Endothelial cell of umbilical vein (primary cell): ENCODE measurements at regions not wholly inside any gene's neighbourhood (a gene's known extent, or its start where the extent isn't known, plus 50 kb on each side); places are given as distances from the start of the nearest gene placed in this dataset.
"Not testable (repeated sequence)": the region's sequence is repeated elsewhere in the genome, so short reads cannot be mapped to it uniquely, and the experiment has no call there.

Experiments
- BruUV-seq: library from RNA; stranded (reverse); fragments of 400-500 nt; replicated peaks from 2 replicates; lab custom pipeline; 2021; lab: Mats Ljungman, UMichigan
- CTCF ChIA-PET: fragments of 300-600, 350-600 bp; sonication (Branson Sonifier 250); formaldehyde crosslinking; loops from one replicate; lab custom pipeline; 2021; ENCODE audit warnings: antibody characterized with exemption, inconsistent platforms; lab: Charles Lee
- POLR2A ChIA-PET: fragments of 300-600, 350-600 bp; sonication (Branson Sonifier 250); formaldehyde crosslinking; loops from one replicate; lab custom pipeline; 2021; ENCODE audit warnings: antibody characterized with exemption, inconsistent platforms; lab: Charles Lee
- DNase-seq: peaks from one replicate; pipeline ENCODE4 v3.0.0-alpha.2; 2011; ENCODE audit warnings: low read depth, low spot score
- FAIRE-seq: peaks from 2 replicates; lab custom pipeline; 2011; peaks lifted over from hg19 to GRCh38; lab: Jason Lieb, UNC
- H2AFZ ChIP-seq: 2 replicates; pipeline ENCODE4 v1.6.0; 2012; ENCODE audit warnings: low read depth, low read length, control low read depth, inconsistent platforms
- H3K27ac ChIP-seq: 2 replicates; pipeline ENCODE4 v1.5.1; 2011; ENCODE audit warnings: low read depth, mild to moderate bottlenecking, control low read depth, low read length, moderate library complexity; ENCODE audit not compliant: insufficient read depth
- H3K27me3 ChIP-seq, 2 experiments: 2 replicates each; pipeline versions ENCODE4 v1.6.0 to v1.6.1; 2011; ENCODE audit warnings: low read length in 2 of 2, mixed read lengths in 1 of 2; ENCODE audit not compliant: control insufficient read depth in 2 of 2, insufficient read depth in 2 of 2
- H3K36me3 ChIP-seq, 2 experiments: 2 replicates in 1 of 2; 3 replicates in 1 of 2; pipeline ENCODE4 v1.5.1; 2011; ENCODE audit warnings: low read length in 2 of 2, mild to moderate bottlenecking in 1 of 2, moderate library complexity in 1 of 2; ENCODE audit not compliant: control insufficient read depth in 2 of 2, insufficient read depth in 2 of 2; ENCODE audit errors: extremely low read depth in 1 of 2
- H3K4me1 ChIP-seq: 3 replicates; pipeline ENCODE4 v1.5.1; 2011; ENCODE audit warnings: mild to moderate bottlenecking, low read length; ENCODE audit not compliant: control insufficient read depth, insufficient read depth; ENCODE audit errors: extremely low read depth
- H3K4me2 ChIP-seq: 2 replicates; pipeline ENCODE4 v1.6.1; 2011; ENCODE audit warnings: low read length, control low read depth, mixed read lengths; ENCODE audit not compliant: insufficient read depth
- H3K4me3 ChIP-seq, 3 experiments: fragments of 200-600 bp in 1 of 3; sonication (generic), shearing (Covaris generic) in 1 of 3; replicated peaks in 1 of 3; 2 replicates each; pipeline ENCODE4 v1.5.1; 2011 to 2016; ENCODE audit warnings: control low read depth in 3 of 3, low read length in 3 of 3, mild to moderate bottlenecking in 2 of 3, inconsistent platforms in 1 of 3, low read depth in 1 of 3, moderate library complexity in 1 of 3; ENCODE audit not compliant: insufficient read depth in 1 of 3
- H3K79me2 ChIP-seq: 2 replicates; pipeline ENCODE4 v1.6.0; 2012; ENCODE audit warnings: low read length, inconsistent platforms; ENCODE audit not compliant: control insufficient read depth, insufficient read depth
- H3K9ac ChIP-seq: replicated peaks from 2 replicates; pipeline ENCODE3; 2011; ENCODE audit warnings: low read length, control low read depth; ENCODE audit not compliant: insufficient read depth; ENCODE audit errors: extremely low read depth
- H3K9me1 ChIP-seq: replicated peaks from 3 replicates; pipeline ENCODE4 v1.6.0; 2011; ENCODE audit warnings: mild to moderate bottlenecking, low read length; ENCODE audit not compliant: control insufficient read depth, insufficient read depth; ENCODE audit errors: extremely low read depth
- H3K9me3 ChIP-seq: replicated peaks from 2 replicates; pipeline ENCODE4 v1.5.1; 2012; ENCODE audit warnings: low read length, inconsistent platforms; ENCODE audit not compliant: control insufficient read depth, insufficient read depth
- H4K20me1 ChIP-seq: replicated peaks from 2 replicates; pipeline ENCODE3; 2011; ENCODE audit warnings: mild to moderate bottlenecking, low read length; ENCODE audit not compliant: control insufficient read depth, insufficient read depth; ENCODE audit errors: extremely low read depth
- EZH2 ChIP-seq: IDR thresholded peaks from 2 replicates; pipeline ENCODE4 v1.6.1; 2012; ENCODE audit warnings: borderline replicate concordance, low read depth, mild to moderate bottlenecking, moderate library complexity, low read length, inconsistent platforms; ENCODE audit not compliant: severe bottlenecking
- FOS ChIP-seq: IDR thresholded peaks from 2 replicates; pipeline ENCODE4 v1.6.1; 2011; ENCODE audit warnings: mild to moderate bottlenecking, low read length, moderate library complexity, borderline replicate concordance; ENCODE audit not compliant: insufficient read depth
- GATA2 ChIP-seq: IDR thresholded peaks from 2 replicates; pipeline ENCODE4 v1.7.0; 2011; ENCODE audit warnings: low read depth, mild to moderate bottlenecking, moderate library complexity, mixed read lengths, low read length; ENCODE audit not compliant: insufficient read length, insufficient read depth
- JUN ChIP-seq: IDR thresholded peaks from 2 replicates; pipeline ENCODE4 v1.6.1; 2011; ENCODE audit warnings: borderline replicate concordance, low read depth; ENCODE audit not compliant: insufficient read length, insufficient read depth
- POLR2A ChIP-seq: IDR thresholded peaks from 2 replicates; pipeline ENCODE4 v1.6.1; 2012; ENCODE audit warnings: low read depth, mild to moderate bottlenecking, control low read depth, low read length
- POLR2AphosphoS5 ChIP-seq: IDR thresholded peaks from 2 replicates; pipeline ENCODE4 v1.6.1; 2012; ENCODE audit warnings: low read depth, mild to moderate bottlenecking, control low read depth, low read length, moderate library complexity; ENCODE audit not compliant: insufficient read depth
- dilution Hi-C: fragments of 300-500 bp; cut with MboI; formaldehyde crosslinking; loops from one replicate; pipeline ENCODE4 v1.15.0; 2019; ENCODE audit warnings: low sequenced_read_pairs; ENCODE audit not compliant: extremely low pct_ligation_motif_present
- intact Hi-C: fragments of 100-400 bp; cut with micrococcal nuclease; formaldehyde crosslinking; loops from one replicate; pipeline ENCODE4 v1.10.0; 2022
- TF ChIP-seq, protein P1 (sequence below): IDR thresholded peaks from 2 replicates; pipeline ENCODE4 v1.6.1; 2011; ENCODE audit not compliant: insufficient read depth, insufficient read length

DNA sequence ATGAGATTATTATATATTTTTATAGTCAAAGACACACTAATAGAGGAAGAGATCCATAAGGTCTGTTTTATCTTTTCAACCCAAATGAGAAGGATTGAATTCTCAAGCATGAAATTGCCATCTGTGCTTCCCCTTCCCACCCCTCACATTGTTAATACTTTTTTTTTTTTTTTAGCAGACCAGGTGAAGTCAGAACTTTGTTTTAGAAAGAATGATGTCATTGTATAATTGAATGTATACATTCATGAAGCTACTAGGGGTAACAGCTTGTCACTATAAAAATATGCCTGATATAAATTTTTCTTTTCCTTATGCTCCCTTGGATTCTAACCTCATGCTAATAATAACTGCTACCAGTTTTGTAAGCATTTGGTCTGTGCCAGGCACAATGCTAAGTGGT lies 88.9 kb downstream of the TFAP2B start:
- Histone ChIP-seq H3K4me1 (no peaks in the 10 kb centered on the region), H3K4me2 (no peak overlapping the region), H3K9ac (no peak overlapping the region), H3K9me3 (no peaks in the 10 kb centered on the region), H3K4me3 (no peak overlapping the region), H4K20me1 (no peaks in the 10 kb centered on the region), H2AFZ (no peak overlapping the region), H3K27ac (no peak overlapping the region), H3K36me3 (no peaks in the 10 kb centered on the region), H3K27me3 (no peaks in the 10 kb centered on the region), H3K9me1 (no peaks in the 10 kb centered on the region), H3K79me2 (no peaks in the 10 kb centered on the region)
- TF ChIP-seq JUN (no peak), GATA2 (no peak), FOS (no peak)
- TF ChIP-seq, protein P1, sequence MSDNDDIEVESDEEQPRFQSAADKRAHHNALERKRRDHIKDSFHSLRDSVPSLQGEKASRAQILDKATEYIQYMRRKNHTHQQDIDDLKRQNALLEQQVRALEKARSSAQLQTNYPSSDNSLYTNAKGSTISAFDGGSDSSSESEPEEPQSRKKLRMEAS: no peak
- dilution Hi-C loops (no loop called here), intact Hi-C loops (no loop called here)
- ChIA-PET POLR2A (no interaction called here), CTCF (no interaction called here)
- FAIRE-seq (no peak), DNase-seq (no peak)
- BruUV-seq: no TSS peak

DNA sequence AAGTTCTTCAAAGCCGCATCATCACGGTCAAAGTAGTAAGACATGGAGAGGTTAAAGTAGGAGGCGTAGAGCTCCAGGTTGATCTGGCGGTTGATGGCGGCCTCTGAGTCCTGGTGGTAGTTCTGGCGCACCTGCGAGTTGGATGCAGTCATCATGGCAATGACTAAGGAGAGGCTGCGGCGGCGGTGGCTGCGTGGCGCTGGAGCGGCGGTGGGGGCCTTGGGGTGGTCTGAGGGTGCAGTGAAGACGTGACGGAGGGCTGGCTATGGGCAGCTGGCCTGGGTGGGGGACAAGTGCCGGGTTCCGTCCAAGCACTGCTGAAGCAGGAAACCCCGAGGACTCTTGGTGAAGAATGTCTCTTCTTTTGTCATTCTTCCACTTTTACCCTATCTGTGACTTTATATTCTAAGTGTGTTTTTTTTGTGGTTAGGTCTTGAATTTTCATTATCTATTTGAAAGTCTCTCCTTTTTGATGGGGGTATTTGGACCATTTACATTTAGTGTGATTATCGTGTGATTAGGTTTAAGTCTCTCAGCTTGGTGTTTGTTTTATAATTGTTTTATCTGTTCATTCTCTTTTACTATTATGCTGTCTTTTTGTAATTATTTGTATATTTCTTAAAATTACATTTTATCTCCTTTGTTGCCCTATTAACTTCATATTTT lies 94.6 kb downstream of the TFAP2B start:
- Histone ChIP-seq H3K4me1 (no peaks in the 10 kb centered on the region), H3K4me2 (no peak overlapping the region), H3K27me3 (no peaks in the 10 kb centered on the region), H3K36me3 (no peaks in the 10 kb centered on the region), H3K9me3 (no peaks in the 10 kb centered on the region), H4K20me1 (no peaks in the 10 kb centered on the region), H2AFZ (no peak overlapping the region), H3K9ac (no peak overlapping the region), H3K9me1 (no peaks in the 10 kb centered on the region), H3K4me3 (no peak overlapping the region), H3K27ac (no peak overlapping the region), H3K79me2 (no peaks in the 10 kb centered on the region)
- POLR2A ChIA-PET: no interaction called here
- no peak for FAIRE-seq
- no TSS peak for BruUV-seq
- dilution Hi-C loops (no loop called here), intact Hi-C loops (no loop called here)
- no peak for DNase-seq
- TF ChIP-seq EZH2 (no peak), FOS (no peak), POLR2A (no peak), GATA2 (no peak), POLR2AphosphoS5 (no peak), JUN (no peak)
- TF ChIP-seq, protein P1: no peak
- CTCF ChIA-PET: no interaction called here

DNA sequence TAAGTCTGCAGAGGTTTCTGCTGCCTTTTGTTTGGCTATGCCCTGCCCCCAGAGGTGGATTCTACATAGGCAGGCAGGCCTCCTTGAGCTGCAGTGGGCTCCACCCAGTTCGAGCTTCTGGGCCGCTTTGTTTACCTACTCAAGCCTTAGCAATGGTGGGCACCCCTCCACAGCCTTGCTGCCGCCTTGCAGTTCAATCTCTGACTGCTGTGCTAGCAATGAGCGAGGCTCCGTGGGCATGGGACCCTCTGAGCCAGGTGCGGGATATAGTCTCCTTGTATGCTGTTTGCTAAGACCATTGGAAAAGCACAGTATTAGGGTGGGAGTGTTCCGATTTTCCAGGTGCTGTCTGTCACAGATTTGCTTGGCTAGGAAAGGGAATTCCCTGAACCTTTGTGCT lies 102.7 kb downstream of the TFAP2B start:
- H3K4me3 ChIP-seq, DNase-seq, H3K9me3 ChIP-seq, BruUV-seq, intact Hi-C loops, H3K4me2 ChIP-seq, H4K20me1 ChIP-seq, H2AFZ ChIP-seq, POLR2A ChIA-PET, H3K27me3 ChIP-seq, H3K36me3 ChIP-seq, H3K9me1 ChIP-seq, CTCF ChIA-PET, H3K27ac ChIP-seq, dilution Hi-C loops, FAIRE-seq, H3K9ac ChIP-seq, H3K79me2 ChIP-seq, H3K4me1 ChIP-seq: not testable (repeated sequence)
